ENCODE measurements at regions not wholly inside any gene's neighbourhood (a gene's known extent, or its start where the extent isn't known, plus 50 kb on each side); places are given as distances from the start of the nearest gene placed in this dataset.

DNA sequence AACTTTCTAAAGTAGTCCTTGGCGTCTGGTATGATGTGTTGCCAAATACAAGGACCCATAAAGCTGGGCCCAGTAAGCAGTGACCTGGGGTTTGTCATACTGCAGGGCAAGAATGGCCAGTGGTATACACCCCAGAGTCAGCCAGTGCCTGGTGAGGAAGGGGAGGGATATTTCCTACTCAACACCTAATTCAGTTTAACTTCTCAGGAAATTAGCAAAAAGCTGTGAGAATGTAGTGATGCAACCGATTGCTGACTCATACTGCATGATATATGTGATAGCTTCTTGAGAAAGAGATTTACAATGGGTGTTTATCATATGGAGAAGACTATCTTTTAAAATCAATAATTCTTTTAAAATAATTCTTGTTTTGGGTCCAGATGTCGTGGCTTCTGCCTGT is 889.3 kb upstream of the CELF2 start:
- no peak for DNase-seq (ENCODE audit: low spot score)

DNA sequence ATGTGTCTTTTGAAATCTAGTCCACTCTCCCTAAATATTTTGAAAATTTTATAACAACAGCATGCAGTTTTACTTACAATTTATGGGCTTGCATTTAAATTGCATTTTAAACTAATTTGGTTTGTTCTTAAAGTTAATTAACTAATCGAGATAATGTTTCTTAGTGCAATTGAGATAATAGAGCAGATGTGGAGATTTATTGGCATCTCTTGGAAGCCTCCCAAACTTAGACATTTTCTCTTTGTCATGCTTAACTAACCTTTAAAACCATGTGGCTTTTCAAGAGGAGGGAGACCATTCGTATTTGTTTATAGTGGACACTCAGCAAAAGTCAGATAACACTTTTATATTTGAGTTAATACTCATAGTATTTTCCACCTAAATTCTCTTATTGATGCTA is 887.0 kb upstream of the CELF2 start:
- no peak for DNase-seq (ENCODE audit: low spot score)

DNA sequence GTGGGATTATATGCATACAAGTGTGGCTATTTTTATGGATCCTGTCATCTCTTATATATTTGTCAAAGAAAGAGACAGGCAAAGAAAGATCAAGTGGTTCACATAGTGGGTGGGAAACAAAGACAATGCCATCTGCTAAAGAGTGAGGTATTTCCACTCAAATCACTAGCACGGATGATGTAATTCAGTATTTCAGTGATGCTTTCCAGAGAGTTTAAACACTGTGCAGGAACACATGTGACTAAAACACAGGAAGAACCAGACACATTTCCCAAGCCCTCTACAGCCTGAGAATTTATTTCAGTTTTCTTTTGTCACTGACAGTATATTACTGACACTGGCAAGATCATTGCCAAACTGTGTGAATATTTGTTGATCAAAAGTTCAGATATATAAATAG is 885.7 kb upstream of the CELF2 start:
- DNase-seq (ENCODE audit: low spot score) = no peak

DNA sequence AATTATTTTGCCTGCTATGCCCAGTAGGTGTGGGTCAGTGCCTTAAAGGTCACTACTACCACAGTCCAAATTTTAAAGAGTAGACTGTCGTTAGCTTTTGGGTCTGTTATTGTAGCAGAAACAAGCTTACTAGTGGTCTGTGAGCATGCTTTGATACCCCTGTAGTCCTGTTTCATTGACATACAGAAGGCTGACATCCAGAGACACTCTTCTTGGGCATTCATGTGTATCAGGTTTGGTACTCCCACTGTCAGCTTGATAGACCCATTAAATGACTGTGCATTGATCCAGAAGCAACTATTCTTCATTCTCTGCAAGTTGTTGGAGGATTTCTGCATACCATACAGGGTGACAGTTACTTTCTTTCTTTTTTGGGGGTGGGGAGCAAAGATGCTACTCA is 884.4 kb upstream of the CELF2 start:
- DNase-seq (ENCODE audit: low spot score) = no peak

DNA sequence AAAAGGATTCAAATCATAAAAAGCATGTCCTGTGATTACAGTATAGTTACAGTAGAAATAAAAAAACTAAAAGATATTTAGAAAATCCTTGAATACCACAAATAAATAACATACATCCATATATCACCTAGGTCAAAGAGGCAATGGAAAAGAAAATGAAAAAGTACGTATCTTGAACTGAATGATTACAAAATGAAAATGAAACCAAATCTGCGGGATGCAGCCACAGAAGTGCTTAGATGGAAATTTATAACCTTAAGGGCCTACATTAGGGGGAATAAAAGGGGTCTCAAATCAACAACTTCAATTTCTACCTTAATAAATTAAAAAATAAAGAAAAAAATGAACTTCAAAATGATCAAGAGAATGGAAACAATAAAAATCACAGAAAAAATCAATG is 879.0 kb upstream of the CELF2 start:
- no peak for DNase-seq (ENCODE audit: low spot score)

GRCh38 chr10:10141782-10142382 is 875.8 kb upstream of the CELF2 start:
- DNase-seq (ENCODE audit: low spot score) = no peak

GRCh38 chr10:10146604-10147003 is 871.1 kb upstream of the CELF2 start:
- no peak for DNase-seq (ENCODE audit: low spot score)

DNA sequence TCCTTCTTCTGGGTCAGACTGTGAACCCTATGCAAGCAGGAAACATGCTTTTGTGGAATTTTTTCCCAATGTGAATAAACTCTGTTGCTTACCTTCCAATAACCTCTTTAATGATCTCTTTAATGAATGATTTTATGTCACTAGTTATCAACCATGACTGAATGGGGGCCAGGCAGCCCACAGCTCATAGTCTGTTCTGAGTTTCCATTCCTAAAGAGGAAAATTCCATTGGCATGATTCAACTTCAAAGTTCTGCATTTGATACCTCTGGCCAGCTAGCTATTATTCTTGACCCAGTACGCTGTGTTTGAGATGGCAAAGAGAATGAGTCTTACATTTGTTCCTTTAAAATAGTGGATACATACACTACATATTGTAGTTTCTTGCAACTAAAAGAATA is 867.8 kb upstream of the CELF2 start:
- DNase-seq (ENCODE audit: low spot score) = no peak

DNA sequence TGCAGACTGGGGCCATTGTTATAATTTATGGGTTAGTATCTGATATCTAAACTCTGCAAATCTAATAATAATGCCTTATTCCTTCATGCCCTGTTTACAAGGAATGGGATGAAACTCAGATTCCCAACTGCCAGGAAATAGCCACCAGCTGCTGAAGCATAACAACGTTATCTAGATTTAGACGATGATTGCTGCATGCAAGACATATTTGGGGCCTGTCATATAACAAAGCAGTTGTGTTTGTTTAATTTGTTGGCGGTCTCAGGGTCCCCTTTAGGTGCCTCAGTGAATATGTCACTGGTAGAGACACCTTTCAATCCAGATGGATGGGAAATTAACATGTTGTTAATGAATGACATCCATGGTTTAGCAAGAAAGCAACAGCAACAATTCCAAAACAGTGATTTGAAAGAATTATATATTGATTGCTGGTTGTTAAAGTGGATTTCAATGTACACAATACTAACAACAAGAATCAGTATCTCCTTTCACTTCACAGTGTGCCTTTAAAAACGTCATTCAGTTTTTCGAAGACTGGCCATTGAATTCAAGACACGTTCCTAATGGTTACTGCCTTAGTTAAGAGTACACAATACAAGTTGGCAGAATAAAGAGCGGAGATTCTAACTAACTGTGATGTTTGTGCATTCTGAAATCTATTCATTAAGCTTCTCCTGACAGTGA is 860.6 kb upstream of the CELF2 start:
- no peak for DNase-seq (ENCODE audit: low spot score)

DNA sequence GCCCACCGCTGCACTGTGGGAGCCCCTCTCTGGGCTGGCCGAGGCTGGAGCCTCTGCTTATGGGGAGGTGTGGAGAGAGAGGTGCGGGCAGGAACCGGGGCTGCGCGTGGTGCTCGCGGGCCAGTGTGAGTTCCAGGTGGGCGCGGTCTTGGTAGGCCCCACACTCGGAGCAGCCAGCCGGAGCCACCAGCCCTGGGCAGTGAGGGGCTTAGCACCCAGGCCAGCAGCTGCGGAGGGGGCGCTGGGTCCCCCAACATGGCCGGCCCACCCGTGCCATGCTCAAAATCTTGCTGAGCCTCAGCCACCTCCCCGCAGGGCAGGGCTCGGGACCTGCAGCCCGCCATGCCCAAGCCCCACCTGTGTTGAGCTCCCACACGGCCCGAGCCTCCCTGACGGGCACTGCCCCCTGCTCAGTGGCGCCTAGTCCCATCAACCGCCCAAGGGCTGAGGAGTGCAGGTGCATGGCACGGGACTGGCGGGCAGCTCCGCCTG is 856.8 kb upstream of the CELF2 start:
- no peak for DNase-seq (ENCODE audit: low spot score)

DNA sequence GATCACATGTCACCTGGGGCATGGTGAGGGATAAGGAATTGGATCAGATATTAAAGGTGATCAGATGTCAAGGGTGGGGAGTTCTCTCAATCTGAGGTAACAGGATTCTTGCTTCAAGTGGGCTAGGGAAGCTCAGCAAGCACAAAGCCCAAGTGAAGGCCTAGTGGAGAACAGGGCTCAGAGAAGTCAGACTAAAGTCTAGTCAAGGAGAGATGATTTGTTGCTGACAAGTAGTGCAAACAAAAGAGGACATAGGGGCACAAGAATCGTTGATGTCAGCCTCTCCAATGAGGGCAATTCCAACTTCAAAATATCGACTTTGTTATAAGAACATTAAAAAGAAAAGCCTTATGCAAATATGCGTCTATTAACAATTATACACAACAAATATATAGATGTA is 852.8 kb upstream of the CELF2 start:
- DNase-seq (ENCODE audit: low spot score) = no peak

DNA sequence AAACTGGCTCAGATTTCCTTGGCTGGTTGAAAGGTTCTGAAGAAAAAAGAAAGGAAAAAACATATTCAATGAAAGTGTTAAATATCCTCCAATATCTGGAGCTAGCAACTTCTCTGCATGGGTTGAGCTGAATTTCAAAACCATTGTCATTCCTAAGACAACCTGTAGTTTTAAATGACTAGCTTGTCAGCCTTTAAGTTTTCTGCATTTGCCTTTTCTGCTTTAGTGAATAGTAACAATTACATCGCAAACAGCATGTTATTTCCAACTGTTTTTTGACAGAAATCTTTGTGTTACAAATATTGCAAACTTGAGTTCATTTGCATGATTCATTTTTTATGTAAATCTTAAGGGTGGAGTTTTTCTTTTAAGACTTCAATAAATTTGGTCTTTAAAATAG is 852.3 kb upstream of the CELF2 start:
- DNase-seq (ENCODE audit: low spot score) = no peak

DNA sequence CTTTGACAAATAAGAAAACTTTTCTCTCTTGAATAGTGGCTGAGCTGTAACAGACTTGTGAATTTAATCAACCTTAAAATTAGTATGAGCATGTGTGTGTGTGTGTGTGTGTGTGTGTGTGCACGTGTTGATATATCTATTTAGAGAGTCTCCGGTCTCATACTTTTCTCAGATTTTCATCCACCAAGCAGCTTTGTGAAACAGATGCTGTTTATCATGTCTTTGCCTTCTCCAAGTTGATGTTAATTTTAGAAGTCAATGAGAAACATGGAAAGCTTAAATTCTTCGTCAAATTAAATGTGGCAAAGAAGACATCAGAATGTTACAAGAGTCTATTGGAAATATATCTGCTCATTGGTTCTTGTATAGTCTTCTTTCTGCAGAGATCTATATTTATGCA is 839.2 kb upstream of the CELF2 start:
- no peak for DNase-seq (ENCODE audit: low spot score)

DNA sequence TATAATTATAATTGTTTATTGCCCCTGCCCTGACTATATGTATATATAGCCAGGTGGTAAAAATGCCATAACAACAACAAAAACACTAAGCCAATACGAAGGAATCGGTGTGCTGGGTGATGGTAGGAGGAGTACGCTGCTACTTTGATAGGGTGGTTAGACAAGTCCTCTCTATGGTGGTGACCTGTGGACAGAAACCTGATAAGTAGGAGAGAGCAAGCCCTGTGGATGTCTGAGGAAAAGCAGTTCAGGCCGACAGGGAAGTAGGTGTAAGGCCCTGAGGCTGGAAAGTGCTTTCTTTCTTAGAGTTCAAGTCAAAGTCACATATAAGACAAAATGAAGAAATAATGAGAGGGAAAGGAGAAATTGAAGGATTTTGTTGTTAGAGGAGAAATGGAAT is 823.8 kb upstream of the CELF2 start:
- no peak for DNase-seq (ENCODE audit: low spot score)

- no peak for DNase-seq (ENCODE audit: low spot score)
These were observed 821.0 kb upstream of the CELF2 start for GRCh38 chr10:10196701-10197100.

GRCh38 chr10:10197423-10197822 is 820.2 kb upstream of the CELF2 start:
- DNase-seq (ENCODE audit: low spot score) = no peak

DNA sequence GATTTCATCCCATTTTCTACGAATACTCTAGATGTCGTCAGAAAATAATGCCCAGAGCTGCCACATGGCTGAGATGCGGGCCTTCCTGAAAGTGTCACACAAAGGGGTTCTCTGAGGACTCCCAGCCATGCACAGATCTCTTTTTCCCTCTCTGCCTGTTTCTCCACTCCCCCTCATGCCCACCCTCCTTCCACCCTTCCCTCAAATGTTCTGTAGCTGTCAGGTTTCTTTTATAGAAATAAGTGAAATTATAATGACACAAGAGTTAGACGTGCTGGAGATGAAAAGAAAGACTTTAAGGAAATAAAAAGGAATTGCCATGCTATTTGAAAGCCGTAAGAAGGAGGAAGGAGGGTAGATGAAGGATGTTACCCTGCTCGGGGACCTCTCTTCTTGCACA is 819.3 kb upstream of the CELF2 start:
- no peak for DNase-seq (ENCODE audit: low spot score)

DNA sequence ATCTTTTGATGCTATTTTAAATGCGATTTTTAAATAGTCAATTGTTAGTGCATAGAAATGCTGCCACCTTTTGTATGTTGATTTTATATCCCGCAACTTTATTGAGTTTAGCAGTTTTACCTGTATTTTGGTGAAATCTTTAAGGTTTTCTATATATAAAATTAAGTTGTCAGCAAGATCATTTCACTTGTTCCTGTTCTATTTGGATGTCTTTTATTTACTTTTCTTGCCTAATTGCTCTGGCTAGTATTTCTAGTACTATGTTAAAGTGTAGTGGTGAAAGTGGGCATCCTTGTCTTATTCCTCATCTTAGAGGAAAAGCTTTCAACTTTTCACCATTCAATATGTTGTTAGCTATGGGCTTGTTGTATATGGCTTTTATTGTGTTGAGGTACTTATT is 813.3 kb upstream of the CELF2 start:
- no peak for DNase-seq (ENCODE audit: low spot score)

DNA sequence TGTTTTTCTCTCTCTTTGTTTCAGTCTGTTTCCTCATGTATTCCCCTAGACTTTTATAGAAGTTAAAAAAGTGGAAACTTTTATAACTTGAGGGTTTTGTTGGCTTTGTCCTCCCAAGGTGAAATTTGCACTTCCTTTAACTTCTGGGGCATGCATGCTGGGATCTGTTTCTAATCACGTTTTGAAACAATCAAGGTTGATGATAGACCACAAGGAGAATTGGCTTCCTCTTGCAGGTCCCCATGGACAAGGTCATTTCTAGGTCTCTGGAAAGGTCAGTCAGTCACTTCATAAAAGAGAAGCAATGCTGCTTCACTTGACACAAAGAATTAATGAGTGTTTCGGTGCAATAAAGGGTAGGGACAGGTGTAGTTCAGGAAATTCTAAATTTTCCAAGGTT is 811.8 kb upstream of the CELF2 start:
- no peak for DNase-seq (ENCODE audit: low spot score)

- no peak for DNase-seq (ENCODE audit: low spot score)
These were observed 810.1 kb upstream of the CELF2 start for GRCh38 chr10:10207538-10207937.

- DNase-seq (ENCODE audit: low spot score) = no peak
These were observed 809.5 kb upstream of the CELF2 start for GRCh38 chr10:10208196-10208595.

DNA sequence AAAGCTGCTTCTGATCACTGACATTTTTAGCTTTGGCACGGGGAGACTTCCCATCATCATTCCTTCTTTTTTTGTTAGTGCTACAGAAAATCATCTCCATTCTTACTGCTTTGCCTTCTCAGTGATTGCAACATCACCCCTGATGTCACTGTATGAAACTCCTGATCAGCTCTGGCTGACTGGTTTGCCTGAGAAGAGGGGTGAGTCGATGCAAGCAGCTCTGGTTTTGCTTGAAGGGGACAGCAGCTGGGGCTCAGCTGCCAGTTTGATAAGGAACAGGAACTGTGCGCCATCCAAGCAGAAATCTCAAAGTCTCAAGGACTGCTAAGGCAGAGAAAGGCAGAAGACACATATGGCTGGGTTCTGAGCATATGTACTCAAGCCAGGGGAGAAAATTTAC is 808.5 kb upstream of the CELF2 start:
- no peak for DNase-seq (ENCODE audit: low spot score)

DNA sequence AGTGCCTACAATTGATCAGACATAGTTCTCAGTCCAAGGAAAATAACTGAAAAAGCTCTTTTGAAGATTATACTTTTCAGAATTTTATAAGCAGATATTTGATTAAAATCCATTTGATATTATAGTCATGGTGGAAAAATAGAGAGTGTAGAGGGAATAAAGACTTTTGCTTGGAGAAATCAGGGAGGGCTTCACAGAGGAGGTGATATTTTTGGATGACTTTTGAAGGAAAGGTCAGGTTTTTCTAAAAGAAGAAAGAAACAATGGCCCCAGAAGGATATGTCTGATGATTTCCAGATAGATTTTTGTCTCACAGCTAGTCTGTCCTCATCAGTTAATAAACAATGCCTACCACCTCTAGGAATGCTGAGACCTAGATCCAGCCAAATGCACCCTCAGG is 806.3 kb upstream of the CELF2 start:
- DNase-seq (ENCODE audit: low spot score) = no peak

DNA sequence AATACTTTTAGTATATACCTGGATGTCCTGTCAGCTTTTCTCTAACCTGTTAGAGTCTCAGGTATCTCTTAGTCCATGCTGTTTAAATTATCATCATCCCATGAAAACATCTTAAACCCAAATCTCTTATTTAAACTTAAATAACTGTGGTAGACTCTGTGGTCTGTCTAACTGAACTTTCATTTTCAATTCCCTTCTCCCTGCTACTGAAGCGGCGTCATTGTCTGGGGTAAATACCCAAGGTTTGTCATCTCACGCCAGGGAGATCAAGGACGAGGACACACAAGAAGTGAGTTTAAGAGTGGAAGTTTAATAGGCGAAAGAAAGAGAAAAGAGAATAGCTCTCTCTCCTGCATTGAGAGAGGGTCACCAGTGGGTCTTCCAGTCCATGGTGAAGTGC is 804.4 kb upstream of the CELF2 start:
- no peak for DNase-seq (ENCODE audit: low spot score)

Measured in SW480 (cell line).